ENCODE measurements at regions not wholly inside any gene's neighbourhood (a gene's known extent, or its start where the extent isn't known, plus 50 kb on each side); places are given as distances from the start of the nearest gene placed in this dataset.
A peak's percentile ranks its signal among the peaks of the same experiment; 100 is the strongest.
"Not testable (repeated sequence)": the region's sequence is repeated elsewhere in the genome, so short reads cannot be mapped to it uniquely, and the experiment has no call there.

GRCh38 chr6:118718903-118719302 is 67.5 kb upstream of the CEP85L start:
- DNase-seq = no peak

- no peak for DNase-seq
Observed at GRCh38 chr6:118718297-118718696, 66.9 kb upstream of the CEP85L start.

GRCh38 chr6:118717106-118717505 is 65.7 kb upstream of the CEP85L start:
- no peak for DNase-seq

- DNase-seq = not testable (repeated sequence)
Observed at GRCh38 chr6:118715907-118716306, 64.5 kb upstream of the CEP85L start.

- no peak for DNase-seq
Observed at GRCh38 chr6:118715376-118715775, 64.0 kb upstream of the CEP85L start.

GRCh38 chr6:118714756-118715155 is 63.4 kb upstream of the CEP85L start:
- no peak for DNase-seq

GRCh38 chr6:118712969-118713368 is 61.6 kb upstream of the CEP85L start:
- DNase-seq = no peak

GRCh38 chr6:118710616-118711015 is 59.2 kb upstream of the CEP85L start:
- DNase-seq = no peak

- peak; percentile 69 for DNase-seq
Observed at GRCh38 chr6:118709859-118710350, 58.5 kb upstream of the CEP85L start.

GRCh38 chr6:118708744-118709143 is 57.4 kb upstream of the CEP85L start:
- no peak for DNase-seq

- no peak for DNase-seq
Observed at GRCh38 chr6:118708055-118708454, 56.7 kb upstream of the CEP85L start.

- DNase-seq = no peak
Observed at GRCh38 chr6:118706702-118707101, 55.3 kb upstream of the CEP85L start.

- peak; percentile 9 for DNase-seq
Observed at GRCh38 chr6:118705544-118706491, 54.4 kb upstream of the CEP85L start.

- no peak for DNase-seq
Observed at GRCh38 chr6:118704915-118705314, 53.5 kb upstream of the CEP85L start.

GRCh38 chr6:118701260-118701659 is 49.9 kb upstream of the CEP85L start:
- DNase-seq = not testable (repeated sequence)
